GM20000 (cell line): ENCODE measurements at regions not wholly inside any gene's neighbourhood (a gene's known extent, or its start where the extent isn't known, plus 50 kb on each side); places are given as distances from the start of the nearest gene placed in this dataset.

ENCODE experiments used
- DNase-seq: peaks from one replicate; pipeline ENCODE4 v3.0.0; 2012; ENCODE audit warnings: low spot score
- TF ChIP-seq, protein P1 (sequence below): IDR thresholded peaks from 2 replicates; pipeline ENCODE4 v1.5.1; 2012; ENCODE audit warnings: mild to moderate bottlenecking, control low read depth; ENCODE audit errors: extremely low read depth, missing control alignments

DNA sequence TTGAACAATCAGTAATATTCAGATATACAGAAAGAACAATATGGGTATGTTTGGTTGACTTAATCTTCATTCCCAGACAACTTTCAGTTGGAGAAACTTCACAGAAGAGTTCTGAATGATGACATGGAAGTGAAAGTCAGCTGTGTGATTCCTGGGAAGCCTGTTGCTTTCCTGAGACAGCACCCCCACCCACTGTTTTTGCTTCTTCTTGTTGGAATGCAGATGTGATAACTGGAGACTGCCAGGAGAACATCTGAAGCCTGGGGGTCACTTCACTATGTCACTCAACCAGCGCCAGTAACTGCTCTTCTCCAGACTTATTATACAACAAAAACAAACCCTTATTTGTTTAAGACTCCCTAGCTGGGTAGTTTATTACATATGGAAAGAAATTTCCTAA, 599.4 kb downstream of the ZIC1 start:
- DNase-seq, result no peak
- TF ChIP-seq, protein P1, sequence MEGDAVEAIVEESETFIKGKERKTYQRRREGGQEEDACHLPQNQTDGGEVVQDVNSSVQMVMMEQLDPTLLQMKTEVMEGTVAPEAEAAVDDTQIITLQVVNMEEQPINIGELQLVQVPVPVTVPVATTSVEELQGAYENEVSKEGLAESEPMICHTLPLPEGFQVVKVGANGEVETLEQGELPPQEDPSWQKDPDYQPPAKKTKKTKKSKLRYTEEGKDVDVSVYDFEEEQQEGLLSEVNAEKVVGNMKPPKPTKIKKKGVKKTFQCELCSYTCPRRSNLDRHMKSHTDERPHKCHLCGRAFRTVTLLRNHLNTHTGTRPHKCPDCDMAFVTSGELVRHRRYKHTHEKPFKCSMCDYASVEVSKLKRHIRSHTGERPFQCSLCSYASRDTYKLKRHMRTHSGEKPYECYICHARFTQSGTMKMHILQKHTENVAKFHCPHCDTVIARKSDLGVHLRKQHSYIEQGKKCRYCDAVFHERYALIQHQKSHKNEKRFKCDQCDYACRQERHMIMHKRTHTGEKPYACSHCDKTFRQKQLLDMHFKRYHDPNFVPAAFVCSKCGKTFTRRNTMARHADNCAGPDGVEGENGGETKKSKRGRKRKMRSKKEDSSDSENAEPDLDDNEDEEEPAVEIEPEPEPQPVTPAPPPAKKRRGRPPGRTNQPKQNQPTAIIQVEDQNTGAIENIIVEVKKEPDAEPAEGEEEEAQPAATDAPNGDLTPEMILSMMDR, result no peak

DNA sequence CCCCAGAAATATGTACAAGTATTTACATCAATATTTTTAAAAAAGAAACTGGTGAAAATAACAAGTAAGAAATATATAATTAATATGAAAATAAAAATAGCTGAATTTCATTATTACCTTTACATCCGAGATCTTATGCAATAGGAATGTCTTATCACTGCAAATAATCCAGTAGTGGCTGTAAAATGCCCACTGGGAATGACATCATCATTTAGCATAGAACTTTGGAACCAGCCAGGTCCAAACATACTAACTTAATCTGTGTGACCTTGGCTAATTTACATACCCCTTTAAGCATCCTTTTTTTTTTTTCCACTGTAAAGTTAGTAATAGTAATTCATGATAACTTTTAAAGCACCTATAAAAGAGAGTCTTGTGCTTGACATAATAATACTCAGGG, 611.7 kb downstream of the ZIC1 start:
- DNase-seq, result no peak
- TF ChIP-seq, protein P1, result no peak

DNA sequence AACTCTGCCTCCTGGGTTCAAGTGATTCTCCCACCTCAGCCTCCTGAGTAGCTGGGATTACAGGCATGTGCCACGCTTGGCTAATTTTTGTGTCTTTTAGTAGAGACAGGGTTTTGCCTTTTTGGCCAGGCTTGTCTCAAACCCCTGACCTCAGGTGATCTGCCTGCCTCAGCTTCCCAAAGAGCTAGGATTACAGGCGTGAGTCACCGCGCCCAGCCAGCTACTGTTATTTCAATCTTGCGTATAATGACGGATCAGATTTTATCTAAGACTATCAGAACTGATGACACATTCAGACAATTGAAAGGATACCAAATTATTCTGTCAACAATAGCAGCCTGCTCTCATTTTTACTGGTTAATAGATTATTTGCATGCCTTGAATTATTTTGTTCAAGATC, 612.2 kb downstream of the ZIC1 start:
- TF ChIP-seq, protein P1, result no peak
- no peak for DNase-seq

DNA sequence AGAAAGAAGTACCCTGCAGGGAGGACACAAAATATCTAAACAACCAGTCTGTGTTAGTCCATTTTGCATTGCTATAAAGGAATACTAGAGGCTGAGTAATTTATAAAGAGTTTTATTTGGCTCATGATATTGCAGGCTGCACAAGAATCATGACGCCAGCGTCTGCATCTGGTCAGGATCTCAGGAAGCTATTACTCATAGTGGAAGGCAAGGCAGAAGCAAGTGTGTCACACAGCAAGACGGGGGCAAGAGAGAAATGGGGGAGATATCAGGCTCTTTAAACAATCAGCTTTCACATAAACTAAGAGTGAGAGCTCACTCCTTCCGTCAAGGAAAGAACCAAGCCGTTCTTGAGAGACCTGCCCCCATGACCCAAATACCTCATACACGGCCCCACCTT, 614.8 kb downstream of the ZIC1 start:
- DNase-seq, result no peak

DNA sequence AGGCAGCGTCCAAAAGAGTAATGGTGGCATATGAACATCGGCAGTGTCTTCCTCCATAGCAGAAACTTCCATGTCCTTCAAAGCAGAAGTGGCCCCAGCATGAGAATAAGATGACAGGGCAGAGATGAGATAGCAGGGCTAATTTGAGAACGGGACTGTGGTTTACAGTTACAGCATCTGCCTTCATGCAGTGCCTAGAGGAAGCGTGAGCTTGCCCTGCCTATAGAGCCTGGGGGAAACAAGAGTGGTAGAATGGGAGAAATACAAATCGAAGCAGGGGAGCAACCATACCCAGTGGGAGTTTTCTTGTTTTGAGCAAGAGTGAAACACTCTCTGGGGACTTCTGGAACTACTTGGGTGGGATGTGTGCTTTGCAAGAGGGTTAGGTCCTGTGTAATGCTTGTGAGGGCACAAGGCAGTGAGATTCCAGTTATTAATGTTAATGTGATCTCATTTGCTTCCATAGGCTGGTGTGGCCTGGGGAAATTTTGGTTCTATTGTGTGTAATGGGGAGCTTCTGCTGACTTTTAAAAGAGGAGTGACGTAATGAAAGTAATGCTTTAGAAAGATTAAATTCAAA, 616.9 kb downstream of the ZIC1 start:
- TF ChIP-seq, protein P1, result no peak

More for the DNA sequence above, 614.8 kb downstream of the ZIC1 start:
- TF ChIP-seq, protein P1, result no peak

DNA sequence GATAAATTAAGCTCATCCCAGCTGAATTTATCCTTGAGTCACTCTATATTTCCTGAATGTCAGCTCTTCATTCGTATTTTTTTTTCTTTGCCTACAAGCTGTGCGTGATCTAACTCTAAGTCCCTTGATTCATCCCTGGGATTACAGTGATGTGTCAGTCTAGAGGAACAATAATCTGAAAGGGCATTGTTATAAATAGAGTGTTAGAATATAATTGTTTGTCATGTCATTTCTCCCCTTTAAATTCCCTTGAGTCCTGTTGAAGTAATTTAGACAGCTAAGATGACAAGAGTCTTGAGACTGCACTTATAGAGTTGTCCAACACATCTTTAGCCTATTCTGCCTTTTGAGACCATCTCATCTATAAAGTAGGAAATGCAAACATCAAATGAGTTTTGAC, 621.8 kb downstream of the ZIC1 start:
- TF ChIP-seq, protein P1, result no peak
- no peak for DNase-seq

More for the DNA sequence above, 616.9 kb downstream of the ZIC1 start:
- DNase-seq, result no peak

DNA sequence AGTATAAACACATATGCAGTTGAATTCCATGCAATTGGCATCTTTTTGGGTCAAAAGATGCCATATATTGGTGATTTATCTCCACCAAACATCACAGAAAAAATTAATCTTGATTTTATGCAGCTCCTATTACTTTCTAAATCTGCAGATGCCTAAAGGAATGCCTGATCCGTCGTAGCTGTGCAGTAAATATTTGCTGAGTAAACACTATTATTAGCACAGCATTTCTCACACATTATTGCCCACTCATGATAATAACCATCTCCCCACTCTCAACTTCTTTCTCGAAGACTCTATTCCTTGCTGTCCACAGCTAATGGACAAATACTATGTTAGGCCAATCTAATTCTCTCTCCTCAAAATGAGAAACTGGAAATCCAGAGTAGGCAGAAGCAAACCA, 625.2 kb downstream of the ZIC1 start:
- TF ChIP-seq, protein P1, result no peak
- no peak for DNase-seq
